Progenitor cell of endocrine pancreas (in vitro differentiated cells): ENCODE measurements at regions not wholly inside any gene's neighbourhood (a gene's known extent, or its start where the extent isn't known, plus 50 kb on each side); places are given as distances from the start of the nearest gene placed in this dataset.

Experiments
- DNase-seq: peaks from one replicate; pipeline ENCODE4 v3.0.0; 2021; ENCODE audit warnings: low spot score; ENCODE audit not compliant: unreplicated experiment
- H3K27ac Mint-ChIP-seq: 2 replicates; pipeline ENCODE4 v1.8.0; 2021; ENCODE audit warnings: mild to moderate bottlenecking, moderate library complexity, mixed read lengths
- H3K27me3 Mint-ChIP-seq: 2 replicates; pipeline ENCODE4 v1.8.0; 2021; ENCODE audit warnings: mixed read lengths
- H3K36me3 Mint-ChIP-seq: 2 replicates; pipeline ENCODE4 v1.8.0; 2022; ENCODE audit warnings: mixed read lengths; ENCODE audit not compliant: insufficient read depth
- H3K4me1 Mint-ChIP-seq: 2 replicates; pipeline ENCODE4 v1.8.0; 2021; ENCODE audit warnings: low read depth, mixed read lengths
- H3K4me3 Mint-ChIP-seq: 2 replicates; pipeline ENCODE4 v1.8.0; 2021; ENCODE audit warnings: low read depth, mild to moderate bottlenecking, moderate library complexity, mixed read lengths
- H3K9me3 Mint-ChIP-seq: 2 replicates; pipeline ENCODE4 v1.8.0; 2021; ENCODE audit warnings: low read depth, mixed read lengths
- CTCF ChIP-seq: fragments of 200-600 bp; sonication (generic); IDR thresholded peaks from one replicate; pipeline ENCODE4 v1.5.0; 2021; ENCODE audit warnings: antibody characterized with exemption, mild to moderate bottlenecking; ENCODE audit not compliant: unreplicated experiment

DNA sequence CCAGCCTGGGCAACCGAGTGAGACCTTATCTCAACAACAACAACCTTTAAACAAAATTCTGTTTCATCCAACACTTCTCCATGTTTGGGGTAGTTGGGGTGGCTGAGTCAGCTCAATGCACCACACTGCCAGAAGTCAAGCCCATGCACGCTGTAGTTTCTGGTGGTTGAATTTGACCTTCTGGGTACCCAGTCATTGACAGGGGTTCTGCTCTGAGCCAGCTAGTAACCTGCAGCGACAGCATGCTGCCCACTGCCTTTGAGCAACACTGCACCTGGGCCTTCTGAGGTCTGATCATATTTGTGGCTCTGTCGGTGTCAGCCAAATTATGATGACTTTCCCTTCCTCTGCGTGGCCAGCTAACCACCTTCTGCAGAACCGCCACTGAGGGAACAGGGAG, 84.6 kb upstream of the ZNF438 start:
- Mint-ChIP-seq H3K4me3 (no peak overlapping the region), H3K4me1 (no peaks in the 10 kb centered on the region), H3K27ac (peak overlapping the region; percentile 74), H3K9me3 (peaks cover 8% of the 10 kb centered on the region), H3K27me3 (no peaks in the 10 kb centered on the region), H3K36me3 (no peaks in the 10 kb centered on the region)
- DNase-seq = no peak
- TF ChIP-seq CTCF = no peak

GRCh38 chr10:31118556-31118955, 86.9 kb upstream of the ZNF438 start:
- no peak for DNase-seq
- Mint-ChIP-seq H3K4me3 (no peak overlapping the region), H3K9me3 (peaks cover 4% of the 10 kb centered on the region), H3K4me1 (peaks cover 11% of the 10 kb centered on the region), H3K27ac (peak overlapping the region; percentile 9), H3K36me3 (no peaks in the 10 kb centered on the region), H3K27me3 (no peaks in the 10 kb centered on the region)
- TF ChIP-seq CTCF = no peak

GRCh38 chr10:31120392-31120791, 88.7 kb upstream of the ZNF438 start:
- no peaks in the 10 kb centered on the region for H3K27me3 Mint-ChIP-seq
- no peak overlapping the region for H3K4me3 Mint-ChIP-seq
- H3K36me3 Mint-ChIP-seq = no peaks in the 10 kb centered on the region
- H3K4me1 Mint-ChIP-seq = peaks cover 11% of the 10 kb centered on the region
- H3K27ac Mint-ChIP-seq = no peak overlapping the region
- H3K9me3 Mint-ChIP-seq = peaks cover under 1% of the 10 kb centered on the region
- no peak for TF ChIP-seq CTCF
- DNase-seq = no peak

DNA sequence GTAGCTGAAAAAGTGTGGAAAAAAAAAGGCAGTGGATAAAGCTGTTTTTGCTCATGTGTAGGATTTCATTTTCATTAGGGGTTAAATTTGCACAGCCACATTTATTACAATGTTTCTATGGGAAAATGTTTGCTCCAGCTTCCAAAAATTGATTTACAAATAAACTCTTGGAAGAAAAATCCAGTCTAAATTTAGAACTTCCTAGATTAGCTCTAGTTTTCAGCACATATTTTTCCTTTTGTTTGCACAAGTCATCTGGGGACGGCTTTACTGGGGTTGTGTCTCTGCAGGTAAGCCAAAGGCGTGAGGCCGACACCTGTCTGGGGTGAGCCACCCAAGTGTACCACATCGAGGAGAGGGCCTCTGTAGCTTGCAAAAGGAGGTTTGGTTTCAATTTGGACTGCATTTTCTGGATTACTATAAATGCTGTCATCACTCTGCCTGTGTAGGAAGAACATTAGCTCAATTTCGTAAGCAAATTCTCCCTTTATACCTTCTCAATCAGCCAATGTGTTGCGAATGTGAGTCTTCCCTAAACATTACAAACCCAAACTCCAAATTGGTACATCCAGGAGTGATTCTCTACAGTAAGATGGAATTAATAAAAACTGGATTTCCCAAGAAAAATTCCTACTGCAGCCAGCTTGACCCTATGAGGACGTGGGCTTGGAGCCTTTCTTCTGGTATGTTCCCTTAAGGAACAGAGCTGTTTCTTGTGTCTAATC, 89.5 kb upstream of the ZNF438 start:
- Mint-ChIP-seq H3K4me1 (peaks cover 11% of the 10 kb centered on the region), H3K27ac (no peak overlapping the region), H3K27me3 (no peaks in the 10 kb centered on the region), H3K9me3 (no peaks in the 10 kb centered on the region), H3K36me3 (no peaks in the 10 kb centered on the region), H3K4me3 (no peak overlapping the region)
- no peak for TF ChIP-seq CTCF
- DNase-seq = no peak

GRCh38 chr10:31121757-31122577, 90.3 kb upstream of the ZNF438 start:
- Mint-ChIP-seq H3K9me3 (no peaks in the 10 kb centered on the region), H3K4me3 (no peak overlapping the region), H3K36me3 (no peaks in the 10 kb centered on the region), H3K4me1 (peaks cover 13% of the 10 kb centered on the region), H3K27ac (no peak overlapping the region), H3K27me3 (peaks cover 5% of the 10 kb centered on the region)
- no peak for DNase-seq
- no peak for TF ChIP-seq CTCF
